ENCODE measurements at regions not wholly inside any gene's neighbourhood (a gene's known extent, or its start where the extent isn't known, plus 50 kb on each side); places are given as distances from the start of the nearest gene placed in this dataset.
"Not testable (repeated sequence)": the region's sequence is repeated elsewhere in the genome, so short reads cannot be mapped to it uniquely, and the experiment has no call there.

GRCh38 chr11:29051935-29052334, 943.7 kb downstream of the METTL15 start:
- CTCF ChIA-PET, result no interaction called here
- TF ChIP-seq NFRKB (IDR thresholded peaks at IDR 0.05) (no peak), HDGF (IDR thresholded peaks at IDR 0.05; ENCODE audit: borderline replicate concordance) (no peak), CTBP1 (IDR thresholded peaks at IDR 0.05; ENCODE audit: borderline replicate concordance) (no peak), SUZ12 (IDR thresholded peaks at IDR 0.05) (no peak), PKNOX1 (IDR thresholded peaks at IDR 0.05) (no peak), ELF4 (IDR thresholded peaks at IDR 0.05) (no peak)
- POLR2A ChIA-PET, result no interaction called here
- no peak for DNase-seq (ENCODE audit: extremely low spot score)

- POLR2A ChIA-PET; CTCF ChIA-PET; DNase-seq (ENCODE audit: extremely low spot score): not testable (repeated sequence)
Measured at GRCh38 chr11:29050962-29051361, 942.8 kb downstream of the METTL15 start.

- TF ChIP-seq ELF4 (IDR thresholded peaks at IDR 0.05) (no peak), BHLHE40 (IDR thresholded peaks at IDR 0.05; ENCODE audit: borderline replicate concordance) (no peak), ARNT (IDR thresholded peaks at IDR 0.05) (no peak), FOXM1 (IDR thresholded peaks at IDR 0.05; ENCODE audit: borderline replicate concordance) (no peak), NFRKB (IDR thresholded peaks at IDR 0.05) (no peak), HDGF (IDR thresholded peaks at IDR 0.05; ENCODE audit: borderline replicate concordance) (no peak), CTBP1 (IDR thresholded peaks at IDR 0.05; ENCODE audit: borderline replicate concordance) (no peak), TARDBP (IDR thresholded peaks at IDR 0.05) (no peak), SP1 (IDR thresholded peaks at IDR 0.05) (no peak), FOXK2 (IDR thresholded peaks at IDR 0.05) (no peak), FOXA1 (IDR thresholded peaks at IDR 0.05) (no peak)
- ChIA-PET POLR2A (no interaction called here), CTCF (no interaction called here)
- DNase-seq (ENCODE audit: extremely low spot score), result no peak
Measured at GRCh38 chr11:29040489-29040888, 932.3 kb downstream of the METTL15 start.

- DNase-seq (ENCODE audit: extremely low spot score), result no peak
- TF ChIP-seq FOXA1 (IDR thresholded peaks at IDR 0.05), result no peak
- no peak for TF ChIP-seq CTBP1 (IDR thresholded peaks at IDR 0.05; ENCODE audit: borderline replicate concordance)
- no peak for TF ChIP-seq L3MBTL2 (conservative IDR thresholded peaks at IDR 0.05)
- no peak for TF ChIP-seq ZNF384 (IDR thresholded peaks at IDR 0.05)
- TF ChIP-seq SUZ12 (IDR thresholded peaks at IDR 0.05), result no peak
- no peak for TF ChIP-seq FOXK2 (IDR thresholded peaks at IDR 0.05)
- TF ChIP-seq NFRKB (IDR thresholded peaks at IDR 0.05), result no peak
- TF ChIP-seq SP1 (IDR thresholded peaks at IDR 0.05), result no peak
- no peak for TF ChIP-seq PKNOX1 (IDR thresholded peaks at IDR 0.05)
- TF ChIP-seq FOXM1 (IDR thresholded peaks at IDR 0.05; ENCODE audit: borderline replicate concordance), result no peak
- no peak for TF ChIP-seq TARDBP (IDR thresholded peaks at IDR 0.05)
- TF ChIP-seq ARNT (IDR thresholded peaks at IDR 0.05), result no peak
- TF ChIP-seq LEF1 (IDR thresholded peaks at IDR 0.05; ENCODE audit: borderline replicate concordance), result no peak
- CTCF ChIA-PET, result no interaction called here
- POLR2A ChIA-PET, result no interaction called here
Measured at GRCh38 chr11:29032384-29033149, 924.4 kb downstream of the METTL15 start.

GRCh38 chr11:29029452-29029851, 921.3 kb downstream of the METTL15 start:
- DNase-seq (ENCODE audit: extremely low spot score), result no peak
- ChIA-PET CTCF (interaction anchor here (1.2 kb wide), 1 partner anchor 9 kb away, joined by 4 read pairs; no protein-coding TSS in a partner anchor), POLR2A (no interaction called here)
- TF ChIP-seq L3MBTL2 (conservative IDR thresholded peaks at IDR 0.05) (no peak), NFRKB (IDR thresholded peaks at IDR 0.05) (no peak), SUZ12 (IDR thresholded peaks at IDR 0.05) (no peak), FOXK2 (IDR thresholded peaks at IDR 0.05) (no peak)

- DNase-seq (ENCODE audit: extremely low spot score), result no peak
- TF ChIP-seq FOXA1 (IDR thresholded peaks at IDR 0.05), result no peak
- no peak for TF ChIP-seq ARNT (IDR thresholded peaks at IDR 0.05)
- TF ChIP-seq L3MBTL2 (conservative IDR thresholded peaks at IDR 0.05), result no peak
- TF ChIP-seq FOXM1 (IDR thresholded peaks at IDR 0.05; ENCODE audit: borderline replicate concordance), result no peak
- no peak for TF ChIP-seq FOXK2 (IDR thresholded peaks at IDR 0.05)
- no peak for TF ChIP-seq LEF1 (IDR thresholded peaks at IDR 0.05; ENCODE audit: borderline replicate concordance)
- TF ChIP-seq TARDBP (IDR thresholded peaks at IDR 0.05), result no peak
- no peak for TF ChIP-seq PKNOX1 (IDR thresholded peaks at IDR 0.05)
- no peak for TF ChIP-seq HDGF (IDR thresholded peaks at IDR 0.05; ENCODE audit: borderline replicate concordance)
- TF ChIP-seq ELF4 (IDR thresholded peaks at IDR 0.05), result no peak
- TF ChIP-seq NFRKB (IDR thresholded peaks at IDR 0.05), result no peak
- TF ChIP-seq SP1 (IDR thresholded peaks at IDR 0.05), result no peak
- TF ChIP-seq CTBP1 (IDR thresholded peaks at IDR 0.05; ENCODE audit: borderline replicate concordance), result no peak
- no peak for TF ChIP-seq ZNF384 (IDR thresholded peaks at IDR 0.05)
- ChIA-PET POLR2A (no interaction called here), CTCF (no interaction called here)
Measured at GRCh38 chr11:29027436-29027835, 919.2 kb downstream of the METTL15 start.

- CTCF ChIA-PET, result no interaction called here
- no peak for DNase-seq (ENCODE audit: extremely low spot score)
- TF ChIP-seq HDGF (IDR thresholded peaks at IDR 0.05; ENCODE audit: borderline replicate concordance) (no peak), SUZ12 (IDR thresholded peaks at IDR 0.05) (no peak), FOXM1 (IDR thresholded peaks at IDR 0.05; ENCODE audit: borderline replicate concordance) (no peak), L3MBTL2 (conservative IDR thresholded peaks at IDR 0.05) (no peak), NFRKB (IDR thresholded peaks at IDR 0.05) (no peak), ZNF384 (IDR thresholded peaks at IDR 0.05) (no peak), LEF1 (IDR thresholded peaks at IDR 0.05; ENCODE audit: borderline replicate concordance) (no peak), FOXK2 (IDR thresholded peaks at IDR 0.05) (no peak), TARDBP (IDR thresholded peaks at IDR 0.05) (no peak), CTBP1 (IDR thresholded peaks at IDR 0.05; ENCODE audit: borderline replicate concordance) (no peak), FOXA1 (IDR thresholded peaks at IDR 0.05) (no peak), ARNT (IDR thresholded peaks at IDR 0.05) (no peak), BHLHE40 (IDR thresholded peaks at IDR 0.05; ENCODE audit: borderline replicate concordance) (no peak)
- POLR2A ChIA-PET, result no interaction called here
Measured at GRCh38 chr11:29026286-29026685, 918.1 kb downstream of the METTL15 start.
